MM.1S (cell line): ENCODE measurements at regions not wholly inside any gene's neighbourhood (a gene's known extent, or its start where the extent isn't known, plus 50 kb on each side); places are given as distances from the start of the nearest gene placed in this dataset.

ENCODE experiments used
- DNase-seq: peaks from one replicate; pipeline ENCODE4 v3.0.0-alpha.2; 2015
- H2AFZ ChIP-seq: fragments of 300-600 bp; sonication (generic); 2 replicates; pipeline ENCODE4 v1.6.0; 2016; ENCODE audit warnings: antibody characterized with exemption, low read length
- H3F3A ChIP-seq: fragments of 300-600 bp; sonication (generic); 2 replicates; pipeline ENCODE4 v1.6.1; 2016; ENCODE audit warnings: mild to moderate bottlenecking, antibody characterized with exemption, low read length, moderate library complexity, mixed read lengths; ENCODE audit not compliant: insufficient read depth
- H3K27ac ChIP-seq: fragments of 300-600 bp; sonication (generic); 2 replicates; pipeline ENCODE4 v1.5.1; 2016; ENCODE audit warnings: mild to moderate bottlenecking, low read length
- H3K27me3 ChIP-seq: fragments of 300-600 bp; sonication (generic); replicated peaks from 2 replicates; pipeline ENCODE4 v1.6.0; 2016; ENCODE audit warnings: low read length; ENCODE audit not compliant: insufficient read depth
- H3K36me3 ChIP-seq: fragments of 300-600 bp; sonication (generic); replicated peaks from 2 replicates; pipeline ENCODE4 v1.6.1; 2016; ENCODE audit warnings: mild to moderate bottlenecking, low read length, mixed read lengths; ENCODE audit not compliant: insufficient read depth
- H3K4me1 ChIP-seq: fragments of 300-600 bp; sonication (generic); 2 replicates; pipeline ENCODE4 v1.6.1; 2016; ENCODE audit warnings: low read length, mixed read lengths
- H3K4me2 ChIP-seq: fragments of 300-600 bp; sonication (generic); 2 replicates; pipeline ENCODE4 v1.6.0; 2016; ENCODE audit warnings: low read depth, low read length
- H3K4me3 ChIP-seq: fragments of 300-600 bp; sonication (generic); 2 replicates; pipeline ENCODE4 v1.5.1; 2016; ENCODE audit warnings: low read length, mixed read lengths
- H3K79me2 ChIP-seq: fragments of 300-600 bp; sonication (generic); 2 replicates; pipeline ENCODE4 v1.6.1; 2016; ENCODE audit warnings: mixed run types, low read length, mixed read lengths
- H3K9ac ChIP-seq: fragments of 300-600 bp; sonication (generic); 2 replicates; pipeline ENCODE4 v1.6.1; 2016; ENCODE audit warnings: low read length, mixed read lengths
- H3K9me2 ChIP-seq: fragments of 300-600 bp; sonication (generic); replicated peaks from 2 replicates; pipeline ENCODE4 v1.6.1; 2016; ENCODE audit warnings: mild to moderate bottlenecking, low read length, mixed read lengths; ENCODE audit not compliant: insufficient read depth
- H3K9me3 ChIP-seq: fragments of 300-600 bp; sonication (generic); replicated peaks from 2 replicates; pipeline ENCODE4 v1.6.1; 2016; ENCODE audit warnings: mild to moderate bottlenecking, low read length, mixed read lengths; ENCODE audit not compliant: insufficient read depth
- H4K20me1 ChIP-seq: fragments of 300-600 bp; sonication (generic); 2 replicates; pipeline ENCODE4 v1.6.1; 2016; ENCODE audit warnings: mild to moderate bottlenecking, low read length, moderate library complexity, mixed read lengths; ENCODE audit not compliant: insufficient read depth
- EZH2 ChIP-seq: fragments of 300-600 bp; sonication (generic); optimal IDR thresholded peaks from 2 replicates; pipeline ENCODE3; 2017; ENCODE audit warnings: low read depth, mild to moderate bottlenecking, antibody characterized with exemption, low read length, mixed read lengths
- EZH2phosphoT487 ChIP-seq: fragments of 300-600 bp; sonication (generic); IDR thresholded peaks from 2 replicates; pipeline ENCODE4 v1.6.1; 2018; ENCODE audit warnings: antibody characterized with exemption, low read length
- TF ChIP-seq, protein P1 (sequence below): fragments of 300-600 bp; sonication (generic); IDR thresholded peaks from 2 replicates; pipeline ENCODE4 v1.5.1; 2016; ENCODE audit warnings: antibody characterized with exemption, low read length, mixed read lengths

GRCh38 chr5:145222622-145223021, 612.5 kb downstream of the PRELID2 start:
- TF ChIP-seq EZH2 (no peak), EZH2phosphoT487 (no peak)
- TF ChIP-seq, protein P1, sequence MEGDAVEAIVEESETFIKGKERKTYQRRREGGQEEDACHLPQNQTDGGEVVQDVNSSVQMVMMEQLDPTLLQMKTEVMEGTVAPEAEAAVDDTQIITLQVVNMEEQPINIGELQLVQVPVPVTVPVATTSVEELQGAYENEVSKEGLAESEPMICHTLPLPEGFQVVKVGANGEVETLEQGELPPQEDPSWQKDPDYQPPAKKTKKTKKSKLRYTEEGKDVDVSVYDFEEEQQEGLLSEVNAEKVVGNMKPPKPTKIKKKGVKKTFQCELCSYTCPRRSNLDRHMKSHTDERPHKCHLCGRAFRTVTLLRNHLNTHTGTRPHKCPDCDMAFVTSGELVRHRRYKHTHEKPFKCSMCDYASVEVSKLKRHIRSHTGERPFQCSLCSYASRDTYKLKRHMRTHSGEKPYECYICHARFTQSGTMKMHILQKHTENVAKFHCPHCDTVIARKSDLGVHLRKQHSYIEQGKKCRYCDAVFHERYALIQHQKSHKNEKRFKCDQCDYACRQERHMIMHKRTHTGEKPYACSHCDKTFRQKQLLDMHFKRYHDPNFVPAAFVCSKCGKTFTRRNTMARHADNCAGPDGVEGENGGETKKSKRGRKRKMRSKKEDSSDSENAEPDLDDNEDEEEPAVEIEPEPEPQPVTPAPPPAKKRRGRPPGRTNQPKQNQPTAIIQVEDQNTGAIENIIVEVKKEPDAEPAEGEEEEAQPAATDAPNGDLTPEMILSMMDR, result no peak
- Histone ChIP-seq H3K9me2 (no peaks in the 10 kb centered on the region), H3K4me3 (no peak overlapping the region), H3K9ac (no peak overlapping the region), H3F3A (no peaks in the 10 kb centered on the region), H3K4me1 (no peaks in the 10 kb centered on the region), H3K36me3 (no peaks in the 10 kb centered on the region), H3K4me2 (no peak overlapping the region), H3K9me3 (no peaks in the 10 kb centered on the region), H2AFZ (no peak overlapping the region), H3K27ac (no peak overlapping the region), H4K20me1 (no peaks in the 10 kb centered on the region), H3K79me2 (no peaks in the 10 kb centered on the region), H3K27me3 (no peaks in the 10 kb centered on the region)
- DNase-seq, result no peak

DNA sequence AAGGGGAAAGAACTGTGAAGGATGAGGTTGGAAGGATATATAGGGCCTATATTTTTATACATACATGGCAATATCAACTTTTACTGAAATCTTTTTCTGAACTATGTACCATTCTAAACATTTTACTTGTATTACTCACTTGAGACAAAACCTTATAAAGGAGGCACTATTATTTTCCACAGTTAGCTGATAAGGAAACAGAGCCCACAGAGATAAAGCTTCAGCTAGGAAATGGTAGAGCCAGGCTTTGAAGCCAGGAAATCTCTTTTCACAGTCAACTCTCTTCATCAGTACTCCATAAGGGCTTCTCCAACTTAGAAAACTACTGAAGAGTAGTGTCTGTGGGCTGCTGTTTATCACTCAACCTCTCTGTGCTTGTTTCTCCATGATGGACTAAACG, 613.7 kb downstream of the PRELID2 start:
- TF ChIP-seq EZH2, result no peak
- no peak for TF ChIP-seq EZH2phosphoT487
- TF ChIP-seq, protein P1, result no peak
- H3K4me2 ChIP-seq, result no peak overlapping the region
- H4K20me1 ChIP-seq, result no peaks in the 10 kb centered on the region
- no peak overlapping the region for H2AFZ ChIP-seq
- H3K27me3 ChIP-seq, result no peaks in the 10 kb centered on the region
- no peak overlapping the region for H3K4me3 ChIP-seq
- no peak for DNase-seq
- no peaks in the 10 kb centered on the region for H3K9me2 ChIP-seq
- no peak overlapping the region for H3K27ac ChIP-seq
- H3K4me1 ChIP-seq, result no peaks in the 10 kb centered on the region
- no peaks in the 10 kb centered on the region for H3K36me3 ChIP-seq
- H3F3A ChIP-seq, result no peaks in the 10 kb centered on the region
- H3K79me2 ChIP-seq, result no peaks in the 10 kb centered on the region
- H3K9me3 ChIP-seq, result no peaks in the 10 kb centered on the region
- no peak overlapping the region for H3K9ac ChIP-seq

DNA sequence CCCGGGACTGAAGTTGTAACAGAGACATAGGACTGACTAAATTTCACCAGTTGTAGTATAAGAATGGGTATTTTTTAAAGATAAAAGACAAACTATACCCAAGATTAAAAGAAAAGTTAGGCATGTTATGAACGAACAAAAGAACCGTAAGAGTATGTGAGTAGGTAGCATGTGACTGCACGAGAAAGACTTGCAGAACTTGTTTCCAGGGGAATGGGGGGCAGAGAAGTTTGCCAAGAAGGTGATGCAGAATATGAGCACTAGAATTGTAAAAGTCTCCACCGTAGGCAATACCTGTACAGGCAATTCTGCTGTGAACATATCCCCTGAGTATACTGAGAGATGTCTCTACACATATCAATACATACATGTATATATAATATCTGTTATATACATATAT, 614.7 kb downstream of the PRELID2 start:
- H3K4me3 ChIP-seq, result no peak overlapping the region
- no peaks in the 10 kb centered on the region for H3K9me3 ChIP-seq
- H3K79me2 ChIP-seq, result no peaks in the 10 kb centered on the region
- H3F3A ChIP-seq, result no peaks in the 10 kb centered on the region
- H3K4me2 ChIP-seq, result no peak overlapping the region
- H3K9me2 ChIP-seq, result no peaks in the 10 kb centered on the region
- no peak overlapping the region for H3K9ac ChIP-seq
- H4K20me1 ChIP-seq, result no peaks in the 10 kb centered on the region
- H3K27me3 ChIP-seq, result no peaks in the 10 kb centered on the region
- H2AFZ ChIP-seq, result no peak overlapping the region
- TF ChIP-seq EZH2phosphoT487, result no peak
- TF ChIP-seq EZH2, result no peak
- no peak overlapping the region for H3K27ac ChIP-seq
- no peaks in the 10 kb centered on the region for H3K36me3 ChIP-seq
- no peak for DNase-seq
- H3K4me1 ChIP-seq, result no peaks in the 10 kb centered on the region

DNA sequence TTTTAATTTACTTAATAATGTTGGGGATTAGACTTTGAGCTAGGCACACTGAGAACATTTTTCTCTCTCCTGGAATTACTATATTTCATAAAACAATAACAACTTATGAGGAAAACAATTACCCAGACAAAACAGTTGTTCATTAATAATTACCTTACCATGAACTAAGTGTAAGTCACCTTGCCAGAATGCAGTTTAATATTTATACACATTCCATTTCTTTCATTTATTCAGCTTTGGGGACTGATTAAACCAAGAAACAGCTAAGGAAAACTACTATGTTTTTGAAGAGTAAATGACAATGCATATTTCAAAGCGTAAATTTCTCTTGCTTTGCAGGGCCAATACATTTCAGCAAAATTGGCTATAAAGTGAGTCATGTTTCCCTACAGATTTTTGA, 616.2 kb downstream of the PRELID2 start:
- no peaks in the 10 kb centered on the region for H3K36me3 ChIP-seq
- no peaks in the 10 kb centered on the region for H4K20me1 ChIP-seq
- no peak overlapping the region for H3K9ac ChIP-seq
- H3K4me3 ChIP-seq, result no peak overlapping the region
- H3K9me2 ChIP-seq, result no peaks in the 10 kb centered on the region
- H3K9me3 ChIP-seq, result no peaks in the 10 kb centered on the region
- no peaks in the 10 kb centered on the region for H3K4me1 ChIP-seq
- no peak for DNase-seq
- no peaks in the 10 kb centered on the region for H3K79me2 ChIP-seq
- H3F3A ChIP-seq, result no peaks in the 10 kb centered on the region
- TF ChIP-seq EZH2phosphoT487 (no peak), EZH2 (no peak)
- TF ChIP-seq, protein P1, result no peak
- no peak overlapping the region for H2AFZ ChIP-seq
- H3K4me2 ChIP-seq, result no peak overlapping the region
- H3K27me3 ChIP-seq, result no peaks in the 10 kb centered on the region
- no peak overlapping the region for H3K27ac ChIP-seq
